HepG2 (cell line): ENCODE measurements at regions not wholly inside any gene's neighbourhood (a gene's known extent, or its start where the extent isn't known, plus 50 kb on each side); places are given as distances from the start of the nearest gene placed in this dataset.

ENCODE experiments used
- AGO1 ChIP-seq: fragments of 200-400 bp; formaldehyde crosslinking; IDR thresholded peaks from 2 replicates; pipeline ENCODE4 v1.6.1; 2017; ENCODE audit warnings: mild to moderate bottlenecking, low read depth, low read length, moderate library complexity; ENCODE audit not compliant: poor library complexity, severe bottlenecking
- ARNTL ChIP-seq: sonication (generic); formaldehyde crosslinking; IDR thresholded peaks from 2 replicates; pipeline ENCODE4 v1.4.0; 2020; ENCODE audit warnings: mild to moderate bottlenecking, missing genetic modification reagents
- CEBPG ChIP-seq: IDR thresholded peaks from 2 replicates; pipeline ENCODE4 v1.6.1; 2016
- CREB1 ChIP-seq, 2 experiments: fragments of 450-650 bp in 1 of 2; IDR thresholded peaks; 2 replicates each; pipeline ENCODE4 v1.6.1; 2016 to 2017; ENCODE audit warnings: control low read depth in 1 of 2, mild to moderate bottlenecking in 1 of 2, missing compliant biosample characterization in 1 of 2, missing genetic modification characterization in 1 of 2
- DPF2 ChIP-seq: sonication (generic); formaldehyde crosslinking; IDR thresholded peaks from 2 replicates; pipeline ENCODE4 v1.4.0; 2020; ENCODE audit warnings: mild to moderate bottlenecking, low read depth, missing genetic modification reagents, borderline replicate concordance
- ELF3 ChIP-seq: IDR thresholded peaks from 2 replicates; pipeline ENCODE4 v1.6.1; 2016; ENCODE audit warnings: missing genetic modification reagents, missing compliant biosample characterization
- GATAD2A ChIP-seq: IDR thresholded peaks from 2 replicates; pipeline ENCODE4 v1.6.1; 2016
- HNF4A ChIP-seq: sonication (generic); formaldehyde crosslinking; IDR thresholded peaks from 2 replicates; pipeline ENCODE4 v1.4.0; 2020; ENCODE audit warnings: missing genetic modification reagents
- HOXA9 ChIP-seq: sonication (generic); formaldehyde crosslinking; IDR thresholded peaks from 2 replicates; pipeline ENCODE4 v1.8.1; 2022; ENCODE audit warnings: missing genetic modification reagents, mild to moderate bottlenecking, moderate library complexity, borderline replicate concordance
- KDM6A ChIP-seq: IDR thresholded peaks from 2 replicates; pipeline ENCODE4 v1.6.1; 2016; ENCODE audit warnings: low read depth
- MED13 ChIP-seq: sonication (generic); formaldehyde crosslinking; IDR thresholded peaks from 2 replicates; pipeline ENCODE4 v1.5.0; 2020; ENCODE audit warnings: missing genetic modification reagents
- MTF2 ChIP-seq: sonication (generic); formaldehyde crosslinking; IDR thresholded peaks from 2 replicates; pipeline ENCODE4 v1.5.0; 2020; ENCODE audit warnings: missing genetic modification reagents, borderline replicate concordance
- NFYB ChIP-seq: sonication (generic); formaldehyde crosslinking; IDR thresholded peaks from 2 replicates; pipeline ENCODE4 v1.4.0; 2020; ENCODE audit warnings: missing genetic modification reagents
- NFYC ChIP-seq: IDR thresholded peaks from 2 replicates; pipeline ENCODE4 v1.6.1; 2016; ENCODE audit warnings: missing genetic modification reagents, missing compliant biosample characterization
- NR2F1 ChIP-seq, 2 experiments: fragments of 450-650 bp in 1 of 2; formaldehyde crosslinking in 1 of 2; IDR thresholded peaks; 2 replicates each; pipeline versions ENCODE4 v1.5.0 to v1.6.1; 2016 to 2020; ENCODE audit warnings: mild to moderate bottlenecking in 1 of 2, missing compliant biosample characterization in 1 of 2, missing genetic modification reagents in 1 of 2, moderate library complexity in 1 of 2
- NR2F2 ChIP-seq: IDR thresholded peaks from 2 replicates; pipeline ENCODE4 v1.6.1; 2012; ENCODE audit warnings: low read depth, inconsistent platforms, borderline replicate concordance
- SNAI1 ChIP-seq: sonication (generic); formaldehyde crosslinking; IDR thresholded peaks from 2 replicates; pipeline ENCODE4 v1.5.0; 2020; ENCODE audit warnings: mild to moderate bottlenecking, missing genetic modification reagents, borderline replicate concordance
- TBP ChIP-seq: sonication (generic); formaldehyde crosslinking; IDR thresholded peaks from 2 replicates; pipeline ENCODE4 v1.5.0; 2020; ENCODE audit warnings: missing genetic modification reagents
- THAP11 ChIP-seq: IDR thresholded peaks from 2 replicates; pipeline ENCODE4 v1.6.1; 2016; ENCODE audit warnings: missing biosample characterization, missing genetic modification reagents
- ZNF224 ChIP-seq: sonication (generic); formaldehyde crosslinking; IDR thresholded peaks from 2 replicates; pipeline ENCODE4 v1.5.0; 2020; ENCODE audit warnings: mild to moderate bottlenecking, missing genetic modification reagents
- ZNF333 ChIP-seq: sonication (generic); formaldehyde crosslinking; IDR thresholded peaks from 2 replicates; pipeline ENCODE4 v1.4.0; 2020; ENCODE audit warnings: mild to moderate bottlenecking, missing genetic modification reagents, borderline replicate concordance
- ZNF337 ChIP-seq: sonication (generic); formaldehyde crosslinking; IDR thresholded peaks from 2 replicates; pipeline ENCODE4 v1.5.1; 2020; ENCODE audit warnings: missing genetic modification reagents, low read depth, mild to moderate bottlenecking, borderline replicate concordance
- ZNF530 ChIP-seq: sonication (generic); formaldehyde crosslinking; IDR thresholded peaks from 2 replicates; pipeline ENCODE4 v1.5.0; 2020; ENCODE audit warnings: low read depth, mild to moderate bottlenecking, missing genetic modification reagents
- ZNF570 ChIP-seq: sonication (generic); formaldehyde crosslinking; IDR thresholded peaks from 2 replicates; pipeline ENCODE4 v1.4.0; 2020; ENCODE audit warnings: mild to moderate bottlenecking, missing genetic modification reagents, borderline replicate concordance
- ZNF878 ChIP-seq: sonication (generic); formaldehyde crosslinking; IDR thresholded peaks from 2 replicates; pipeline ENCODE4 v1.8.1; 2023; ENCODE audit warnings: mild to moderate bottlenecking, missing genetic modification reagents, moderate library complexity
- TF ChIP-seq, protein P1 (sequence below): IDR thresholded peaks from 2 replicates; pipeline ENCODE4 v1.6.1; 2012; ENCODE audit warnings: low read length, improper control_type of control experiment
- TF ChIP-seq, protein P2 (sequence below): sonication (generic); formaldehyde crosslinking; IDR thresholded peaks from 2 replicates; pipeline ENCODE4 v1.4.0; 2020; ENCODE audit warnings: mild to moderate bottlenecking, missing genetic modification reagents
- TF ChIP-seq, protein P3 (sequence below): IDR thresholded peaks from 2 replicates; pipeline ENCODE4 v1.6.1; 2016; ENCODE audit warnings: missing compliant biosample characterization, missing genetic modification reagents, borderline replicate concordance

DNA sequence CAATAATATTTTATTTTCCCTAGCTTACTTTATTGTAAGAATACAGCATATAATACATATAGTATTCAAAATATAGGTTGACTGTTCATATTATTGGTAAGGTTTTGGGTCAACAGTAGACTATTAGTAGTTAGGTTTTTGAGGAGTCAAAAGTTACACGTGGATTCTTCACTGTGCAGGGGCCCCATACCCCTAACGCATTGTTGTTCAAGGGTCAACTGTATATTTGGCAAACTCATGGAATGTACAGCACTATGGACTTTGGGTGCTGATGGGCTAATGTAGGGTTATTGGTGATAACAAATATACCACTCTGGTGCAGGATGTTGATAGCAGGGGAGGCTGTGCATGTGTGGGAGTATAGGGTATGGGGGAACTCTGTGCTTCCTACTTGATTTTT, 397.2 kb downstream of the BCKDHB start (continued):
- no peak for TF ChIP-seq NR2F1 (CRISPR knock-in tag; IDR thresholded peaks at IDR 0.05)
- TF ChIP-seq, protein P1, sequence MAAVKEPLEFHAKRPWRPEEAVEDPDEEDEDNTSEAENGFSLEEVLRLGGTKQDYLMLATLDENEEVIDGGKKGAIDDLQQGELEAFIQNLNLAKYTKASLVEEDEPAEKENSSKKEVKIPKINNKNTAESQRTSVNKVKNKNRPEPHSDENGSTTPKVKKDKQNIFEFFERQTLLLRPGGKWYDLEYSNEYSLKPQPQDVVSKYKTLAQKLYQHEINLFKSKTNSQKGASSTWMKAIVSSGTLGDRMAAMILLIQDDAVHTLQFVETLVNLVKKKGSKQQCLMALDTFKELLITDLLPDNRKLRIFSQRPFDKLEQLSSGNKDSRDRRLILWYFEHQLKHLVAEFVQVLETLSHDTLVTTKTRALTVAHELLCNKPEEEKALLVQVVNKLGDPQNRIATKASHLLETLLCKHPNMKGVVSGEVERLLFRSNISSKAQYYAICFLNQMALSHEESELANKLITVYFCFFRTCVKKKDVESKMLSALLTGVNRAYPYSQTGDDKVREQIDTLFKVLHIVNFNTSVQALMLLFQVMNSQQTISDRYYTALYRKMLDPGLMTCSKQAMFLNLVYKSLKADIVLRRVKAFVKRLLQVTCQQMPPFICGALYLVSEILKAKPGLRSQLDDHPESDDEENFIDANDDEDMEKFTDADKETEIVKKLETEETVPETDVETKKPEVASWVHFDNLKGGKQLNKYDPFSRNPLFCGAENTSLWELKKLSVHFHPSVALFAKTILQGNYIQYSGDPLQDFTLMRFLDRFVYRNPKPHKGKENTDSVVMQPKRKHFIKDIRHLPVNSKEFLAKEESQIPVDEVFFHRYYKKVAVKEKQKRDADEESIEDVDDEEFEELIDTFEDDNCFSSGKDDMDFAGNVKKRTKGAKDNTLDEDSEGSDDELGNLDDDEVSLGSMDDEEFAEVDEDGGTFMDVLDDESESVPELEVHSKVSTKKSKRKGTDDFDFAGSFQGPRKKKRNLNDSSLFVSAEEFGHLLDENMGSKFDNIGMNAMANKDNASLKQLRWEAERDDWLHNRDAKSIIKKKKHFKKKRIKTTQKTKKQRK = no peak
- TF ChIP-seq KDM6A (CRISPR knock-in tag) = peak; percentile 93
- TF ChIP-seq NR2F2 = peak; percentile 66; the same call in 1 of the 2 replicates
- TF ChIP-seq CREB1 (IDR thresholded peaks at IDR 0.05) = no peak
- TF ChIP-seq CREB1 (CRISPR knock-in tag; IDR thresholded peaks at IDR 0.05) = peak; percentile 57
- no peak for TF ChIP-seq SNAI1
- TF ChIP-seq ZNF333 (CRISPR knock-in tag) = no peak
- no peak for TF ChIP-seq MTF2 (CRISPR knock-in tag)
- no peak for TF ChIP-seq ZNF570
- TF ChIP-seq, protein P2, sequence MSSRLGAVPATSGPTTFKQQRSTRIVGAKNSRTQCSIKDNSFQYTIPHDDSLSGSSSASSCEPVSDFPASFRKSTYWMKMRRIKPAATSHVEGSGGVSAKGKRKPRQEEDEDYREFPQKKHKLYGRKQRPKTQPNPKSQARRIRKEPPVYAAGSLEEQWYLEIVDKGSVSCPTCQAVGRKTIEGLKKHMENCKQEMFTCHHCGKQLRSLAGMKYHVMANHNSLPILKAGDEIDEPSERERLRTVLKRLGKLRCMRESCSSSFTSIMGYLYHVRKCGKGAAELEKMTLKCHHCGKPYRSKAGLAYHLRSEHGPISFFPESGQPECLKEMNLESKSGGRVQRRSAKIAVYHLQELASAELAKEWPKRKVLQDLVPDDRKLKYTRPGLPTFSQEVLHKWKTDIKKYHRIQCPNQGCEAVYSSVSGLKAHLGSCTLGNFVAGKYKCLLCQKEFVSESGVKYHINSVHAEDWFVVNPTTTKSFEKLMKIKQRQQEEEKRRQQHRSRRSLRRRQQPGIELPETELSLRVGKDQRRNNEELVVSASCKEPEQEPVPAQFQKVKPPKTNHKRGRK (CRISPR knock-in tag) = no peak
- no peak for TF ChIP-seq AGO1
- peak; percentile 97 for TF ChIP-seq HNF4A (CRISPR knock-in tag)
- TF ChIP-seq, protein P3, sequence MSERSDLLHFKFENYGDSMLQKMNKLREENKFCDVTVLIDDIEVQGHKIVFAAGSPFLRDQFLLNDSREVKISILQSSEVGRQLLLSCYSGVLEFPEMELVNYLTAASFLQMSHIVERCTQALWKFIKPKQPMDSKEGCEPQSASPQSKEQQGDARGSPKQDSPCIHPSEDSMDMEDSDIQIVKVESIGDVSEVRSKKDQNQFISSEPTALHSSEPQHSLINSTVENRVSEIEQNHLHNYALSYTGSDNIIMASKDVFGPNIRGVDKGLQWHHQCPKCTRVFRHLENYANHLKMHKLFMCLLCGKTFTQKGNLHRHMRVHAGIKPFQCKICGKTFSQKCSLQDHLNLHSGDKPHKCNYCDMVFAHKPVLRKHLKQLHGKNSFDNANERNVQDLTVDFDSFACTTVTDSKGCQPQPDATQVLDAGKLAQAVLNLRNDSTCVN (CRISPR knock-in tag) = no peak
- 0 out of 2 replicates have a peak, but pooled peaks have one; percentile 32 for TF ChIP-seq DPF2 (CRISPR knock-in tag)
- no peak for TF ChIP-seq ZNF530 (CRISPR knock-in tag)
- TF ChIP-seq TBP (CRISPR knock-in tag) = no peak
- TF ChIP-seq NFYB (CRISPR knock-in tag) = no peak
- TF ChIP-seq ZNF224 (CRISPR knock-in tag) = no peak
- no peak for TF ChIP-seq ZNF878
- TF ChIP-seq CEBPG = peak; percentile 50
- no peak for TF ChIP-seq ZNF337
- TF ChIP-seq ARNTL = peak; percentile 76
- TF ChIP-seq MED13 (CRISPR knock-in tag) = no peak
- TF ChIP-seq GATAD2A = peak; percentile 77
- TF ChIP-seq THAP11 = peak; percentile 29; the same call in 1 of the 2 replicates
- TF ChIP-seq ELF3 (CRISPR knock-in tag) = 0 out of 2 replicates have a peak, but pooled peaks have one; percentile 21
- no peak for TF ChIP-seq NFYC
- TF ChIP-seq HOXA9 = no peak
